ENCODE measurements at regions not wholly inside any gene's neighbourhood (a gene's known extent, or its start where the extent isn't known, plus 50 kb on each side); places are given as distances from the start of the nearest gene placed in this dataset.

DNA sequence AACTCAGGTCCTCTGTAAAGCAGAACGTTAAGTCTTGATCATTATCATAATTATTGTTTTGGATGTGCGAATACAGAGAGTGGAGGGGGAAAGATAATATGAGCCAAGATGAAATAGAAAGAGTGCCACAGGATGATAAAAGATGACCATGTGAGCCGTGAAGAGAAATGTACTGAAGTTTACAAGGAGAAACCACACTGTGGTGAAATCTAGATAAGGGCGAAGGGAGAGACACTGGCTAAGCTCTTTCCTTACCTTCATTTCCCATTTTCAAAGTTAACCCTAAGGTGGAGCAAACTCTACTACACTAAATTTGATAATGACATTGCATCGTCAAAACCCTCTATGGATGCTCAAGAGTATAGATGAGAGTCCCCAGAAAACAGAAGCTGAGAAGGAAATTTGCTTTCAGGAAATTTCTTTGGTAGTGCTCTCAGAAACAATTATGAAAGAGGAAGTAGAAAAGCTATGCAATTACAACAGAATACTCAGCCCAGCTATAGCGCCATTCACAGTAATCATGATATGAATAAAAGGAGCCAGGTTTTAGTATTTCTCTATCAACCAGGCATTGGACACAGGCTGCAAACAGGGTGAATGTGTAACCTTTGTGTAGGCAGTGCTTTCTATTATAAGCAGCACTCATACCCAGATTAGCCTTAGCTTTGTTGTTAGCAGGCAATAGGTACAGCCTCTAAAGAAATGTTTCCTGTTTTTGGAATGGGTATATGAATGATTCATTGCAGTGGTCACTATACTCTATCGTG, 1080.7 kb downstream of the GRIK2 start:
- no peak for DNase-seq

GRCh38 chr6:102458990-102459389, 1065.5 kb downstream of the GRIK2 start:
- DNase-seq: no peak

DNA sequence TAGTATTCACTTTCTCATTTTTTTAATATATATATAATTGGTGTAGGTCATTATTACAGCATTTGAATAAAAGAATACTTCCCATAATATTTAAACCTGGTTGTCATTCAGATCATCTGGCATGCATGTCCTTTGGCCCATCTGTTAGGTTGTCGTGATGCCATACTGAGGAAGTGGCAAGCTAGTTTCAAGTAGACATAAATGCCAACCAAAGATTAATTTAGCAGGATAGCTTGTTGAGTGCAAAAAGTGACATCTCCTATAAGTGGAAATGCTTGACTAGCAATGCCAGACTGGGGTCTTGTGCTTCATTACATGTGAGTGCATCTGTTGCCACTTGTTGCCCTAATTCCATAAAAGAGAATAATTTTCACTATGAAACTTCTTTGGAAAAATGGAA, 1044.7 kb downstream of the GRIK2 start:
- DNase-seq: no peak

DNA sequence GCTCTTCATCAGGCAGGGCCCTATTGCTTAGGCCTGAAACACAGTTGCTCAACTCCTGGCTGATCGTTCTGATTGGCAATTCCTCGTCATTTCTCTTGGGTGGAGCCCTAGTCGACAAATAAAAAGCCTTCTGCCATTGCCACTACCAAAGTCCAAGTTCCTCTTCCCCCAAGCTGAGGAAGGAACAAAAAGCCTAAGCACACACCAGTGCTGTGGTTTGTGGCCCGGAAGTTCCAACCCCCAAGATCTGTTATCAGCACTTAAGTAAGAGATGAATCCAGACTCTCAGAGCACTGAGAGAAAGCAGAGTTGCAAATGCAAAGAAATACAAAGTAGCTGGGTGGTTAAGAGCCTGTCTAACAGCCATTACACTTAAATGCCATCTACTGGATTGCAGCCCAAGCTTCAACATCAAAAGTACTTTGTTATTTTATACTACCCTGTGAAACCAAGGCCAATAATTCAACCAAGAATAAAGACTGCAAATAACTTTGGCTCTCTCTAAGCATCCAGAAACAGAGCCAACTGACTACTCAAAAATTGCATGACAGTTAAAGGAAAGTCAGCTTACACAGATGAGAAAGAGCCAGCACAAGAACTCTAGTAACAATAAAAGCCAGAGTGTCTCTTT, 1024.0 kb downstream of the GRIK2 start:
- DNase-seq: no peak

- DNase-seq: no peak
Observed at GRCh38 chr6:102415891-102416290, 1022.4 kb downstream of the GRIK2 start.

GRCh38 chr6:102411796-102412195, 1018.3 kb downstream of the GRIK2 start:
- no peak for DNase-seq

DNA sequence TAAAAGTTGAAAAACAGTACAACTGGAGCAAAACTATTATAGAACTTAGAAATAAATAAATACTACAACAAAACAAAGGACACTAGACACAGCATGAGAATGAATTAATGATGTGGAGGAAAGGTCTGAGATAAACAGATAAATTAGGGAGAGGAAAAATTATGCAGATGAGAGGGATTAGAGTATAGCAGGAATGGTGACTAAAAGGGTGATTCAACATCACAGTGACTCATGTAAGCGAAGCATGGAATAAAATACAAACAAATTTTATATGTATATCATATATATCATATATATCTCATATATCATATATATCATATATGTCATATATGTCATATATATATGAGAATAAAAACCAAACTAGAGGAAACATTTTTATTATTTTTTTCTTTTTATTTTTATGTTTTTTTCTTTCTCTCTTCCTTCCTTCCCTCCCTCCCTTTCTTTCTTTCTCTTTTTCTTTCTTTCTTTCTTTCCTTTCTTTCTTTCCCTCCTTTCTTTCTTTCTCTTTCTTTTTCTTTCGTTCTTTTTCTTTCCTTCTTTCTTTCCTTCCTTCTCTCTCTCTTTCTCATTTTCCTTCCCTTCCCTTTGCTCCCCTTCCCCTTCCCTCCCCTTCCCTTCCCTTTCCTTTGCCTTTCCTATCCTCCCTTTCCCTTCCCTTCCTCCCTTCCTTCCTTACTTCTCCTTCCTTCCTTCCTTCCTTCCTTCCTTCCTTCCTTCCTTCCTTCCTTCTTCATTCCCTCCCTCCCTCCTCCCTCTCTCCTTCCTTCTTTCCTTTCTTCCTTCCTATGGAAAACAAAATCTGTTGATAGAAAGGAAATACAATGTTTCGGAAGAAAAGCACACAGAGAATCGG, 1014.6 kb downstream of the GRIK2 start:
- no peak for DNase-seq

GRCh38 chr6:102405860-102406259, 1012.4 kb downstream of the GRIK2 start:
- no peak for DNase-seq

GRCh38 chr6:102402635-102403329, 1009.3 kb downstream of the GRIK2 start:
- DNase-seq: no peak

DNA sequence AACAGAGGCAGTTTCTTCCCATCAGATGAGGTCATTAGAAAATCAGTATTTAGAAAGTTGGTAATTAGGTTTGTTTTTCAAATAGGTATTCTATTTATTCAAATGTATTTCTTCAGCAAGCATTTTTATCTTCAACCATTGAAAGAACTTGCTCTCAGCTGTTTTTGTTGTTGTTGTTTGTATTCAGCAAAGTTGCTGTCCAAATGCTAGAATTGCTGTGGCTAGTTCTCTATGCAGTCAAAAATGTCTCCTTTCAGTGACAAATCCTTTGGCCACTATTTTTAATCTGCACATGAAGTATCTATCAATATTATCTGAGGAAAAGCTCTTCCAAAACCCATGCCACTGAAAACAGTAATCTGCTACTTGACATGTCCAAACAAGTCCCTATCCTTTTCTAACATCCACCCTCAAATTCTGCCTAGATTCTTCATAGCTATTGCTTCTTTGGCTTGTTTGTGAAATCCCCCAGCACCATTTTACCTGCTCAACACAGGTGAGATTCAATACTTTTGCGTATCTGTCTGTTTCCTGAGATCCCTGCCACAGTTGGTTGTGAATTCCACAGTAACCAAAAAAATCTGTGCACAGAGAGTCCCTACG, 1005.4 kb downstream of the GRIK2 start:
- no peak for DNase-seq

- no peak for DNase-seq
Observed at GRCh38 chr6:102390541-102390940, 997.0 kb downstream of the GRIK2 start.

- DNase-seq: no peak
Observed at GRCh38 chr6:102389994-102390393, 996.5 kb downstream of the GRIK2 start.

GRCh38 chr6:102387326-102388033, 994.0 kb downstream of the GRIK2 start:
- DNase-seq: no peak

DNA sequence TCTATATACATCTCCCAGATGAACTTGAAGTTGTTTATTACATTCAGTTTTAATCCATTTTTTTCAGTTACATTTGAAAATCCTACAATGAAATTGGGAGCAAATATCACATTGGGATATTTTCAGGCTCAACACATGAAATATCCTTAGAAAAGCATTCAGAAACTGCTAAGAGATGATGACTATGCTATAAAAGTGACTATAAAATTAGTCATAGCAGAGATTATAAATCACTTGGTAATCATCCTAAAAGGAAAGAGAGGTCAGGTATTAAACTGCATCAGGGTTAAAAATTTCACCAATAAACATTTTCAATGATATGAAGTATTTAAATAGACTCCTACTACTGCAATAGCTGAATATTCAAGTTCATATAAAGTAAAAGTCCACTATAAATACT, 987.7 kb downstream of the GRIK2 start:
- no peak for DNase-seq

- DNase-seq: no peak
Observed at GRCh38 chr6:102356170-102356569, 962.7 kb downstream of the GRIK2 start.

- DNase-seq: no peak
Observed at GRCh38 chr6:102355578-102355977, 962.1 kb downstream of the GRIK2 start.

- DNase-seq: no peak
Observed at GRCh38 chr6:102352552-102352951, 959.0 kb downstream of the GRIK2 start.

GRCh38 chr6:102344769-102345168, 951.3 kb downstream of the GRIK2 start:
- no peak for DNase-seq

- no peak for DNase-seq
Observed at GRCh38 chr6:102340311-102340710, 946.8 kb downstream of the GRIK2 start.

- no peak for DNase-seq
Observed at GRCh38 chr6:102333736-102334135, 940.2 kb downstream of the GRIK2 start.

GRCh38 chr6:102327697-102328225, 934.3 kb downstream of the GRIK2 start:
- no peak for DNase-seq

DNA sequence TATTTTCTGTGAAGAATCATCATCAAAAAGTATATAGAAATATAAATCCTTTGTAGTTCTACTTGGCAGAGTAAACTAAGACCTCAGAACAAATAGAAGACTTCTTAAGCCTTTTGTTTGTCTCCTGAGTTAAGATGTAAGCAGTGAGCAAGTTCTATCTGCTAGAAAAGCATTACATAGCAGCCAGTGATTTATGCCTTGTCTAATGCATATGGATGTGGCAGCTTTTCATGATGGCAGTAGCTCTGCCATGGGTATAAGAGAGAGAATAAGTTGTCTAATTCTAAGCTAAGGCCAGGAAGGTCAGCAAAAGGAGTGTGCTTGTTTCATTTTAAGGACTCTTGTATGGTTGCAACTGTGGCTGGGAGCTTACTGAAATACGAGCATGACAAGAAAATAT, 920.2 kb downstream of the GRIK2 start:
- no peak for DNase-seq

All from SIG-M5 (cell line).